H9 (cell line): ENCODE measurements at regions not wholly inside any gene's neighbourhood (a gene's known extent, or its start where the extent isn't known, plus 50 kb on each side); places are given as distances from the start of the nearest gene placed in this dataset.

ENCODE experiments used
- DNase-seq: peaks from one replicate; pipeline ENCODE4 v3.0.0-alpha.2; 2017
- H2AFZ ChIP-seq: one replicate; pipeline ENCODE4 v1.6.1; 2013; ENCODE audit warnings: mild to moderate bottlenecking, low read length, control low read depth, moderate library complexity
- H2AK5ac ChIP-seq: 2 replicates; pipeline ENCODE4 v1.6.1; 2013; ENCODE audit warnings: low read length, control low read depth, mixed read lengths; ENCODE audit not compliant: insufficient read length
- H2BK120ac ChIP-seq: one replicate; pipeline ENCODE4 v1.6.1; 2013; ENCODE audit warnings: low read depth, mild to moderate bottlenecking, low read length, control low read depth, inconsistent platforms; ENCODE audit not compliant: poor library complexity, severe bottlenecking
- H2BK12ac ChIP-seq: 2 replicates; pipeline ENCODE4 v1.6.1; 2013; ENCODE audit warnings: low read length, control low read depth, mixed read lengths, low read depth; ENCODE audit not compliant: insufficient read length
- H2BK15ac ChIP-seq: 2 replicates; pipeline ENCODE4 v1.6.1; 2013; ENCODE audit warnings: low read depth, low read length, control low read depth
- H2BK20ac ChIP-seq: one replicate; pipeline ENCODE4 v1.6.1; 2013; ENCODE audit warnings: low read depth, mild to moderate bottlenecking, low read length, control low read depth, inconsistent platforms; ENCODE audit not compliant: poor library complexity, severe bottlenecking
- H2BK5ac ChIP-seq: 2 replicates; pipeline ENCODE4 v1.6.1; 2013; ENCODE audit warnings: low read length, control low read depth, mixed read lengths; ENCODE audit not compliant: insufficient read length
- H3K14ac ChIP-seq: 2 replicates; pipeline ENCODE4 v1.6.1; 2013; ENCODE audit warnings: low read length, control low read depth; ENCODE audit not compliant: insufficient read depth
- H3K18ac ChIP-seq: 2 replicates; pipeline ENCODE4 v1.6.1; 2013; ENCODE audit warnings: low read depth, mild to moderate bottlenecking, mixed read lengths, low read length, control low read depth; ENCODE audit not compliant: insufficient read length
- H3K23ac ChIP-seq: 2 replicates; pipeline ENCODE4 v1.6.1; 2013; ENCODE audit warnings: low read length, control low read depth, mixed read lengths, low read depth; ENCODE audit not compliant: insufficient read length
- H3K23me2 ChIP-seq: 2 replicates; pipeline ENCODE4 v1.6.1; 2013; ENCODE audit warnings: low read depth, mild to moderate bottlenecking, mixed read lengths, low read length, control low read depth; ENCODE audit not compliant: insufficient read length, poor library complexity, severe bottlenecking
- H3K27ac ChIP-seq: 2 replicates; pipeline ENCODE4 v1.5.1; 2013; ENCODE audit warnings: low read length, control low read depth, mixed read lengths, low read depth; ENCODE audit not compliant: insufficient read length
- H3K27me3 ChIP-seq: 2 replicates; pipeline ENCODE4 v1.6.1; 2013; ENCODE audit warnings: low read length, control low read depth, inconsistent platforms; ENCODE audit not compliant: insufficient read depth
- H3K4ac ChIP-seq: 2 replicates; pipeline ENCODE4 v1.6.1; 2013; ENCODE audit warnings: low read depth, mild to moderate bottlenecking, control low read depth, inconsistent platforms, low read length, moderate library complexity
- H3K4me1 ChIP-seq: 2 replicates; pipeline ENCODE4 v1.6.1; 2013; ENCODE audit warnings: low read length, control low read depth, inconsistent platforms; ENCODE audit not compliant: insufficient read depth
- H3K4me2 ChIP-seq: 2 replicates; pipeline ENCODE4 v1.6.1; 2013; ENCODE audit warnings: low read length, control low read depth, mixed read lengths; ENCODE audit not compliant: insufficient read length, insufficient read depth
- H3K56ac ChIP-seq: 2 replicates; pipeline ENCODE4 v1.6.1; 2013; ENCODE audit warnings: low read depth, mild to moderate bottlenecking, mixed read lengths, low read length, control low read depth; ENCODE audit not compliant: insufficient read length
- H3K79me1 ChIP-seq: 2 replicates; pipeline ENCODE4 v1.6.1; 2013; ENCODE audit warnings: low read depth, mild to moderate bottlenecking, moderate library complexity, low read length, control low read depth, inconsistent platforms; ENCODE audit not compliant: insufficient read depth, poor library complexity, severe bottlenecking
- H3K79me2 ChIP-seq: 2 replicates; pipeline ENCODE4 v1.6.1; 2013; ENCODE audit warnings: low read length, control low read depth, inconsistent platforms; ENCODE audit not compliant: insufficient read depth
- H3K9ac ChIP-seq: 2 replicates; pipeline ENCODE4 v1.6.1; 2013; ENCODE audit warnings: low read length, control low read depth, mixed read lengths; ENCODE audit not compliant: insufficient read length; ENCODE audit errors: extremely low read depth
- H3K9me3 ChIP-seq: one replicate; pipeline ENCODE4 v1.6.1; 2013; ENCODE audit warnings: low read depth, low read length, inconsistent platforms; ENCODE audit not compliant: control insufficient read depth
- H3T11ph ChIP-seq: one replicate; pipeline ENCODE4 v1.6.1; 2013; ENCODE audit warnings: mild to moderate bottlenecking, low read length, control low read depth, inconsistent platforms
- H4K20me1 ChIP-seq: one replicate; pipeline ENCODE4 v1.6.1; 2013; ENCODE audit not compliant: control insufficient read depth, insufficient read length, insufficient read depth
- H4K5ac ChIP-seq: 2 replicates; pipeline ENCODE4 v1.6.1; 2013; ENCODE audit warnings: low read depth, mild to moderate bottlenecking, mixed read lengths, low read length, control low read depth; ENCODE audit not compliant: insufficient read length
- H4K8ac ChIP-seq: replicated peaks from 2 replicates; pipeline ENCODE4 v1.6.1; 2013; ENCODE audit warnings: low read length, control low read depth, mixed read lengths, low read depth; ENCODE audit not compliant: insufficient read length
- H4K91ac ChIP-seq: 2 replicates; pipeline ENCODE4 v1.6.1; 2013; ENCODE audit warnings: low read depth, mild to moderate bottlenecking, moderate library complexity, mixed read lengths, low read length, control low read depth; ENCODE audit not compliant: insufficient read length
- H3K27ac Mint-ChIP-seq, 3 experiments: 2 replicates in 2 of 3; 3 replicates in 1 of 3; pipeline ENCODE4 v1.8.0; 2020 to 2021; ENCODE audit warnings: mixed read lengths in 3 of 3, mild to moderate bottlenecking in 1 of 3, moderate library complexity in 1 of 3
- H3K27me3 Mint-ChIP-seq: 2 replicates; pipeline ENCODE4 v1.8.0; 2021; ENCODE audit warnings: low read depth, mild to moderate bottlenecking, moderate library complexity, mixed read lengths
- H3K36me3 Mint-ChIP-seq, 3 experiments: 2 replicates in 2 of 3; 3 replicates in 1 of 3; pipeline ENCODE4 v1.8.0; 2020 to 2021; ENCODE audit warnings: low read depth in 3 of 3, mixed read lengths in 3 of 3; ENCODE audit not compliant: insufficient read depth in 1 of 3
- H3K4me1 Mint-ChIP-seq, 2 experiments: 2 replicates each; pipeline ENCODE4 v1.8.0; 2020; ENCODE audit warnings: mixed read lengths in 2 of 2
- H3K4me3 Mint-ChIP-seq, 2 experiments: 2 replicates in 1 of 2; 3 replicates in 1 of 2; pipeline ENCODE4 v1.8.0; 2020 to 2021; ENCODE audit warnings: mild to moderate bottlenecking in 2 of 2, mixed read lengths in 2 of 2, moderate library complexity in 1 of 2
- H3K9me3 Mint-ChIP-seq, 2 experiments: 2 replicates in 1 of 2; 3 replicates in 1 of 2; pipeline ENCODE4 v1.8.0; 2020; ENCODE audit warnings: mild to moderate bottlenecking in 2 of 2, mixed read lengths in 2 of 2, moderate library complexity in 1 of 2
- TF ChIP-seq, protein P1 (sequence below): fragments of 200-600 bp; sonication (generic); conservative IDR thresholded peaks from 3 replicates; pipeline ENCODE4 v1.8.0; 2021; ENCODE audit warnings: antibody characterized with exemption, mild to moderate bottlenecking

DNA sequence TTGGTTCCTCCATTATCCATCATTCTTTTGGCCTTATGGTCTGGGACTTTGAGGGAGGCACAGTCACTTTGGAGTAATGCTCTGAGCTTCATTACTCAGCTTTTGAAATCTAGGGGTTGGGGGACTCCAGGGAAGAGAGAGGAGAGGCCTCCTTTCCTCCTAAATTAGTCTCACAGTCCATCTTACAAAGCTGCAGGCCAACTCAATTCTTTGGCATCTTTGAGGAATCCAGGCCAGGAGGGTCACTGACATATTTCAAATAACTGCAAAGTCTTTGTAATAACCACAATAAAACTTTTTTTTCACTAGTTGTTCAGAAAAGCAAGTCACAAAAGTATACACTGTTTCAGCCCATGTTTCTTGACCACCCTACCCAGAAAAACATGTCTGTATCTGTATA, 73.3 kb upstream of the FAR1 start:
- H2BK120ac ChIP-seq: no peak overlapping the region
- H3K4me3 Mint-ChIP-seq: no peak overlapping the region
- H2BK20ac ChIP-seq: no peak overlapping the region
- no peaks in the 10 kb centered on the region for H3K79me1 ChIP-seq
- no peaks in the 10 kb centered on the region for H3K9me3 ChIP-seq
- no peak for DNase-seq
- no peak overlapping the region for H3K14ac ChIP-seq
- peaks cover 4% of the 10 kb centered on the region for H3K27me3 Mint-ChIP-seq
- H3K23ac ChIP-seq: no peak overlapping the region
- no peak overlapping the region for H3K27ac ChIP-seq
- H3K27me3 ChIP-seq: no peaks in the 10 kb centered on the region
- no peak overlapping the region for H3T11ph ChIP-seq
- H3K36me3 Mint-ChIP-seq: peaks cover 0 to 2% (median 0%) of the 10 kb centered on the region in 3 experiments; a peak in 2 of 7 replicates
- H2BK5ac ChIP-seq: no peak overlapping the region
- H3K27ac Mint-ChIP-seq: peak overlapping the region in 1 of 3 experiments; percentile 66; a peak in 1 of 7 replicates
- H3K4me2 ChIP-seq: no peak overlapping the region
- no peaks in the 10 kb centered on the region for H3K79me2 ChIP-seq
- H2BK12ac ChIP-seq: no peak overlapping the region
- no peak overlapping the region for H2AFZ ChIP-seq
- H2AK5ac ChIP-seq: no peak overlapping the region
- H3K4me1 Mint-ChIP-seq: 0 out of 4 replicates have a peak, but pooled peaks cover 0 to 3% of the 10 kb centered on the region in 2 experiments
- H3K9me3 Mint-ChIP-seq: peaks cover 6 to 8% of the 10 kb centered on the region in 2 experiments; a peak in 4 of 5 replicates
- H3K4me1 ChIP-seq: no peaks in the 10 kb centered on the region
- H4K91ac ChIP-seq: no peak overlapping the region
- no peak overlapping the region for H3K18ac ChIP-seq
- no peak overlapping the region for H4K5ac ChIP-seq
- H3K4ac ChIP-seq: no peak overlapping the region
- H4K8ac ChIP-seq: no peak overlapping the region
- no peak overlapping the region for H3K9ac ChIP-seq
- H2BK15ac ChIP-seq: no peak overlapping the region
- no peaks in the 10 kb centered on the region for H4K20me1 ChIP-seq
- H3K23me2 ChIP-seq: no peaks in the 10 kb centered on the region
- TF ChIP-seq, protein P1, sequence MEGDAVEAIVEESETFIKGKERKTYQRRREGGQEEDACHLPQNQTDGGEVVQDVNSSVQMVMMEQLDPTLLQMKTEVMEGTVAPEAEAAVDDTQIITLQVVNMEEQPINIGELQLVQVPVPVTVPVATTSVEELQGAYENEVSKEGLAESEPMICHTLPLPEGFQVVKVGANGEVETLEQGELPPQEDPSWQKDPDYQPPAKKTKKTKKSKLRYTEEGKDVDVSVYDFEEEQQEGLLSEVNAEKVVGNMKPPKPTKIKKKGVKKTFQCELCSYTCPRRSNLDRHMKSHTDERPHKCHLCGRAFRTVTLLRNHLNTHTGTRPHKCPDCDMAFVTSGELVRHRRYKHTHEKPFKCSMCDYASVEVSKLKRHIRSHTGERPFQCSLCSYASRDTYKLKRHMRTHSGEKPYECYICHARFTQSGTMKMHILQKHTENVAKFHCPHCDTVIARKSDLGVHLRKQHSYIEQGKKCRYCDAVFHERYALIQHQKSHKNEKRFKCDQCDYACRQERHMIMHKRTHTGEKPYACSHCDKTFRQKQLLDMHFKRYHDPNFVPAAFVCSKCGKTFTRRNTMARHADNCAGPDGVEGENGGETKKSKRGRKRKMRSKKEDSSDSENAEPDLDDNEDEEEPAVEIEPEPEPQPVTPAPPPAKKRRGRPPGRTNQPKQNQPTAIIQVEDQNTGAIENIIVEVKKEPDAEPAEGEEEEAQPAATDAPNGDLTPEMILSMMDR: no peak
- no peak overlapping the region for H3K56ac ChIP-seq
